ENCODE measurements at regions not wholly inside any gene's neighbourhood (a gene's known extent, or its start where the extent isn't known, plus 50 kb on each side); places are given as distances from the start of the nearest gene placed in this dataset.
"Not testable (repeated sequence)": the region's sequence is repeated elsewhere in the genome, so short reads cannot be mapped to it uniquely, and the experiment has no call there.

- TF ChIP-seq POLR2A, POLR2AphosphoS5, SPI1, TAF1 (IDR thresholded peaks at IDR 0.05; ENCODE audit: low read depth, low read length): not testable (repeated sequence)
These were observed 168.7 kb upstream of the ADAMTSL1 start for GRCh38 chr9:18305167-18305806.
